Stimulated activated CD8-positive, alpha-beta memory T cell treated with anti-CD3 and anti-CD28 coated beads, Interleukin-12 subunit alpha, Interleukin-12 subunit beta, amount 100 ng/mL, for 24 hours (primary cell): ENCODE measurements at regions not wholly inside any gene's neighbourhood (a gene's known extent, or its start where the extent isn't known, plus 50 kb on each side); places are given as distances from the start of the nearest gene placed in this dataset.
"Not testable (repeated sequence)": the region's sequence is repeated elsewhere in the genome, so short reads cannot be mapped to it uniquely, and the experiment has no call there.

Experiments used
- DNase-seq: peaks from one replicate; pipeline ENCODE4 v3.0.0-alpha.2; 2020; ENCODE audit errors: extremely low read depth

- no peak for DNase-seq
Observed at GRCh38 chr12:67716817-67717216, 68.3 kb downstream of the DYRK2 start.

GRCh38 chr12:67719303-67719702, 70.8 kb downstream of the DYRK2 start:
- DNase-seq, result not testable (repeated sequence)

- DNase-seq, result no peak
Observed at GRCh38 chr12:67720351-67720856, 71.9 kb downstream of the DYRK2 start.

- DNase-seq, result no peak
Observed at GRCh38 chr12:67721248-67721647, 72.7 kb downstream of the DYRK2 start.

- DNase-seq, result no peak
Observed at GRCh38 chr12:67722296-67722695, 73.8 kb downstream of the DYRK2 start.

- no peak for DNase-seq
Observed at GRCh38 chr12:67726868-67727267, 78.3 kb downstream of the DYRK2 start.

- DNase-seq, result no peak
Observed at GRCh38 chr12:67727702-67728666, 79.4 kb downstream of the DYRK2 start.

GRCh38 chr12:67732857-67733256, 84.3 kb downstream of the DYRK2 start:
- DNase-seq, result no peak

GRCh38 chr12:67735868-67736267, 87.3 kb downstream of the DYRK2 start:
- DNase-seq, result no peak

GRCh38 chr12:67740711-67741110, 92.2 kb downstream of the DYRK2 start:
- DNase-seq, result no peak

- DNase-seq, result no peak
Observed at GRCh38 chr12:67741270-67741669, 92.7 kb downstream of the DYRK2 start.

- no peak for DNase-seq
Observed at GRCh38 chr12:67742461-67742860, 93.9 kb downstream of the DYRK2 start.

GRCh38 chr12:67747869-67748742, 99.6 kb downstream of the DYRK2 start:
- no peak for DNase-seq

- DNase-seq, result no peak
Observed at GRCh38 chr12:67748743-67749040, 100.1 kb downstream of the DYRK2 start.

- no peak for DNase-seq
Observed at GRCh38 chr12:67750513-67751183, 102.1 kb downstream of the DYRK2 start.

- no peak for DNase-seq
Observed at GRCh38 chr12:67751381-67751928, 102.9 kb downstream of the DYRK2 start.

- no peak for DNase-seq
Observed at GRCh38 chr12:67752226-67752732, 103.7 kb downstream of the DYRK2 start.

GRCh38 chr12:67754933-67755697, 106.6 kb downstream of the DYRK2 start:
- no peak for DNase-seq

GRCh38 chr12:67757651-67758050, 109.1 kb downstream of the DYRK2 start:
- no peak for DNase-seq

GRCh38 chr12:67758119-67758518, 109.6 kb downstream of the DYRK2 start:
- no peak for DNase-seq

GRCh38 chr12:67758521-67758920, 110.0 kb downstream of the DYRK2 start:
- DNase-seq, result no peak
